GM18951 (cell line): ENCODE measurements at regions not wholly inside any gene's neighbourhood (a gene's known extent, or its start where the extent isn't known, plus 50 kb on each side); places are given as distances from the start of the nearest gene placed in this dataset.
"Not testable (repeated sequence)": the region's sequence is repeated elsewhere in the genome, so short reads cannot be mapped to it uniquely, and the experiment has no call there.

Experiments
- POLR2A ChIP-seq: IDR thresholded peaks from 4 replicates; pipeline ENCODE4 v1.6.1; 2011; ENCODE audit warnings: mild to moderate bottlenecking; ENCODE audit not compliant: insufficient read length, insufficient read depth; ENCODE audit errors: extremely low read depth
- in situ Hi-C: fragments of 300-500 bp; cut with MboI; formaldehyde crosslinking; loops from one replicate; pipeline ENCODE4 v1.12.0; 2022; ENCODE audit warnings: low sequenced_read_pairs, mixed read lengths, inconsistent platforms; ENCODE audit not compliant: unreplicated experiment

DNA sequence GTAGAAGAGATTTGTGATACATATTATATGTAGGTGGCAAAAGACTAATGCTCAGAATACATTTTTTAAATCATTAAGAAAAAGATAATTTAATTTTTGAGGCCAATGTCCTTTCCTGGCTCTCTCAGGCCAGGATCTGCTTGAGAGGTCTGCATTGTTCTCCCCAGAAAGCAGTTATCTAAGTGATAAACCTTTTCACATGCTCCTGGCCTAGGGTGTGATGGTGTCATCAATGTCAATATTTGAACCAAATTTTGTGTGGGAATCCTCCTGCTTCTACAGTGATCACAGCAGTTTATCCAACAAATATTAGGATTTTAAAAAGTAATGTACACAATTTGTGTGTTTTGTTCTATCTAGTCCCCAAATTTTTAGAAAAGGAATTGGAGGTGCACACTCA lies 166.6 kb downstream of the DIRAS2 start:
- in situ Hi-C loops: no loop called here
- TF ChIP-seq POLR2A: no peak

GRCh38 chr9:90477535-90477934 lies 165.1 kb downstream of the DIRAS2 start:
- in situ Hi-C loops: no loop called here
- TF ChIP-seq POLR2A: no peak

GRCh38 chr9:90478821-90479220 lies 163.8 kb downstream of the DIRAS2 start:
- in situ Hi-C loops: no loop called here

GRCh38 chr9:90485028-90485427 lies 157.6 kb downstream of the DIRAS2 start:
- no peak for TF ChIP-seq POLR2A
- in situ Hi-C loops: no loop called here

More at GRCh38 chr9:90478821-90479220, 163.8 kb downstream of the DIRAS2 start:
- no peak for TF ChIP-seq POLR2A

DNA sequence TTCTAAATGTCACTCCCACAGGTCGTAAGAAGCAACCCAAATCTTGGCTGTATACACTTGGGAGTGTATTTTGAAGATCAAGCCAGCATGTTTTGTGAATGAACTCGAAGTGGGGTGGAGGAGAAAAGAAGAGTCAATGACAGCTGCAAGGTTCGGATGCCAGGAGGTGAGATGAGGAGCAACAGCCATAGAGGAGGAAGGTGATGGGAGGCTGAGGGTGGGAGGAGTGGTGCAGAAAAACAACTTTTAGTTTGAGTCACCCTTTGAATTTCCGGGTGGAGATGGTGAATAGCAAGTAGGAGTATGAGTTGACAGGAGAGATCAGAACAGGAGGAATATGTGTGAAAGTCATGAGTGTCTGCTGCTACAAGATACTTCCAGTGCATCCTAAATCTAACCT lies 153.6 kb downstream of the DIRAS2 start:
- in situ Hi-C loops: no loop called here
- TF ChIP-seq POLR2A: no peak

DNA sequence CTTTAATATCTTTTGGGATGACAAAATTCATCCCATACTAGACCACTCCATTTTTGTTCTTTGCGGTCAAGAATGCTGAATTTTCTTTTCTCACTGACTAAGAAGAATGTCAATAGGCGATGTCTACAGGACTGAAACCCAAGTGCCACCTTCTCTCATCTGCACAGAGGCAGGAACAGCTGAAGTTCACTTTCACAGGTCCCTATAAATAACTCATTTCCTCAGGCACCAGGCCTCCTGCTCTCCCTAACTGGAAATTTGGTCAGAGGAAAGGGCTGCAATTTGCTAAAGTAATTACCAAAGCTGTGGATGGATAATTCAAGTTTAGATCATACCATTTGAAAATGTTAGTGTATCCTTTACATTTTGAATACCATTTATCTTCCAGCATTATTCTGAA lies 142.9 kb downstream of the DIRAS2 start:
- in situ Hi-C loops: no loop called here
- TF ChIP-seq POLR2A: no peak

GRCh38 chr9:90502134-90502533 lies 140.5 kb downstream of the DIRAS2 start:
- TF ChIP-seq POLR2A: no peak
- in situ Hi-C loops: no loop called here

- no peak for TF ChIP-seq POLR2A
- in situ Hi-C loops: no loop called here
Measured at GRCh38 chr9:90504486-90504885, 138.1 kb downstream of the DIRAS2 start.

DNA sequence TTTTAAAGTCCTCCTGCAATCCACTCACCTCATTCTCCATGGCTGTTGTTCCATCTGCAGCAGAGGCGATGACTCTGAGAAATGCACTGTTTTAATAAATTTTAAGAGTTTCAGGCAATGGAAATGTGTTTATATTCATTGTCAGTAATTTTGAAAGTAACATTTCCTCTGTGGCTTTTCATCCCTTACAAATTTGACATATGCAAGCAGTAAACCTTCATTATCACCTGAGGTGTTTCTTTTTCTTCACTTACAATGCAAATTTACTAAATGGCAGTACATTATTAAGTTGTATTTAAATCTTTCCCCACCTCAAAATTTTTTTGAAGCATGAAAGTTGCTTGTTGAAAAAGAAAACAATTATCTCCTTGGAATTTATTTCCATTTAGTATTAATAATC lies 136.9 kb downstream of the DIRAS2 start:
- in situ Hi-C loops: no loop called here
- no peak for TF ChIP-seq POLR2A

DNA sequence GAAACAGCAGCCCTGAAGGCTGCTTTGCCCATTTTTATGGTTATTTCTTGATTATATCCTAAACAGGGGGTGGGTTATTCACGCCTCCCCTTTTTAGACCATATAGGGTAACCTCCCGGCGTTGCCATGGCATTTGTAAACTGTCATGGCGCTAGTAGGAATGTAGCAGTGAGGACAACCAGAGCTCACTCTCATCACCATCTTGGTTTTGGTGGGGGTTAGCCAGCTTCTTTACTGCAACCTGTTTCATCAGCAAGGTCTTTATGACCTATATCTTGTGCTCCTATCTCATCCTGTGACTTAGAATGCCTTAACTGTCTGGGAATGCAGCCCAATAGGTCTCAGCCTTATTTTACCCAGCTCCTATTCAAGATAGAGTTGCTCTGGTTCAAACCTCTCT lies 136.2 kb downstream of the DIRAS2 start:
- in situ Hi-C loops: not testable (repeated sequence)

DNA sequence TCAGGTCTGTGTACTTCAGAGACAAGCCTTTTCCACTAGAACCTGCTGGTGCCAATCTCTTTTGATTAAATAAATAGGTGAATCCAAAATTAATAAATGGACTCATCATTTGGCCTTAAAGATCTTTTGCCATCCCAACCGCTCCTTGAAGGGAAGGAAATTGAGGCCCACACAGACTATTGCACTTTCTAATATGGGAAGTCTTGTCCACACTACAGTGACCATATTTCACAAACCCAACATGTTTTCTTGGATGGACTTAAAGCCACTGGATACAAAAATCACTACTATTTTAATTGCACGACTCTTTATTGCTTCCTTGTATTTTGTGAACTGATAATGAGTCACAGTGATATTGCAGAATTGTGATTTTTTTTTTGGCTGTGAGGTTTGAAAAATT lies 135.0 kb downstream of the DIRAS2 start:
- in situ Hi-C loops: no loop called here

GRCh38 chr9:90508940-90509339 lies 133.7 kb downstream of the DIRAS2 start:
- in situ Hi-C loops: no loop called here
- TF ChIP-seq POLR2A: no peak

More for the DNA sequence above, 135.0 kb downstream of the DIRAS2 start:
- TF ChIP-seq POLR2A: no peak

- no peak for TF ChIP-seq POLR2A
- in situ Hi-C loops: no loop called here
Measured at GRCh38 chr9:90511711-90512110, 130.9 kb downstream of the DIRAS2 start.

- in situ Hi-C loops: no loop called here
Measured at GRCh38 chr9:90514877-90515276, 127.7 kb downstream of the DIRAS2 start.

DNA sequence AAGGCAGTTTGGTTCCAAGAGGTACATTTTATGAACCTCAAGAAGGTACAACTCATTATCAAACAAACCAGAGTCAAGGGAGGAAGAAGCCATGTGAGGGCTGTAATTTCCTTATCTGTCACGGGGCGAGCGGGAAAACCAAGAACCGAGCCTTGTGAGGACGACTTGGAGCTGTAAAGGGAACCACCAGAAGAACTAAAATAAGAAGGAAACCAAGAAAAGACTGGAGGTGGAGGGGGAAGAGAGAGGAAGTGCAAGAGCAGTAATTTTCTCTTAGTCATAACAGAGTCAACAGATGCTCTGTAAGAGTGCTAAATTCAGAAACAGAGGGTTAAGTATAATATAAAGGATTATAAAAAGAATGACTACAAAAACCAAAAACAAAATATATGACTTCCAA lies 127.1 kb downstream of the DIRAS2 start:
- no peak for TF ChIP-seq POLR2A
- in situ Hi-C loops: no loop called here

More at GRCh38 chr9:90514877-90515276, 127.7 kb downstream of the DIRAS2 start:
- no peak for TF ChIP-seq POLR2A
